Vagina (tissue), 2 donors: ENCODE measurements at regions not wholly inside any gene's neighbourhood (a gene's known extent, or its start where the extent isn't known, plus 50 kb on each side); places are given as distances from the start of the nearest gene placed in this dataset.

ENCODE experiments used
- POLR2A ChIP-seq, 2 donors: fragments of 450-650 bp; IDR thresholded peaks; one replicate each; pipeline ENCODE4 v1.6.1; 2017; ENCODE audit warnings: antibody characterized with exemption in 2 of 2, mild to moderate bottlenecking in 2 of 2, moderate library complexity in 2 of 2
- POLR2AphosphoS5 ChIP-seq, 2 donors: sonication (generic); formaldehyde crosslinking; IDR thresholded peaks; one replicate each; pipeline ENCODE4 v1.9.0; 2017; ENCODE audit warnings: antibody characterized with exemption in 2 of 2, mild to moderate bottlenecking in 2 of 2, low read depth in 1 of 2; ENCODE audit not compliant: insufficient read depth in 1 of 2
- TF ChIP-seq, protein P1 (sequence below), 3 experiments: fragments of 450-650 bp in 2 of 3; fragments of 200-600 bp in 1 of 3; sonication (generic) in 1 of 3; IDR thresholded peaks; one replicate each; pipeline ENCODE4 v1.5.1; 2017 to 2019; ENCODE audit warnings: antibody characterized with exemption in 3 of 3, mild to moderate bottlenecking in 2 of 3, moderate library complexity in 2 of 3

- TF ChIP-seq POLR2A (IDR thresholded peaks at IDR 0.05) (no peak), POLR2AphosphoS5 (IDR thresholded peaks at IDR 0.05; ENCODE audit: insufficient read depth in 1 of 2, low read depth in 1 of 2) (peak in 1 of 2 donors; percentile 70)
- TF ChIP-seq, protein P1, sequence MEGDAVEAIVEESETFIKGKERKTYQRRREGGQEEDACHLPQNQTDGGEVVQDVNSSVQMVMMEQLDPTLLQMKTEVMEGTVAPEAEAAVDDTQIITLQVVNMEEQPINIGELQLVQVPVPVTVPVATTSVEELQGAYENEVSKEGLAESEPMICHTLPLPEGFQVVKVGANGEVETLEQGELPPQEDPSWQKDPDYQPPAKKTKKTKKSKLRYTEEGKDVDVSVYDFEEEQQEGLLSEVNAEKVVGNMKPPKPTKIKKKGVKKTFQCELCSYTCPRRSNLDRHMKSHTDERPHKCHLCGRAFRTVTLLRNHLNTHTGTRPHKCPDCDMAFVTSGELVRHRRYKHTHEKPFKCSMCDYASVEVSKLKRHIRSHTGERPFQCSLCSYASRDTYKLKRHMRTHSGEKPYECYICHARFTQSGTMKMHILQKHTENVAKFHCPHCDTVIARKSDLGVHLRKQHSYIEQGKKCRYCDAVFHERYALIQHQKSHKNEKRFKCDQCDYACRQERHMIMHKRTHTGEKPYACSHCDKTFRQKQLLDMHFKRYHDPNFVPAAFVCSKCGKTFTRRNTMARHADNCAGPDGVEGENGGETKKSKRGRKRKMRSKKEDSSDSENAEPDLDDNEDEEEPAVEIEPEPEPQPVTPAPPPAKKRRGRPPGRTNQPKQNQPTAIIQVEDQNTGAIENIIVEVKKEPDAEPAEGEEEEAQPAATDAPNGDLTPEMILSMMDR (IDR thresholded peaks at IDR 0.05), result no peak
These were observed 108.4 kb upstream of the MLN start for GRCh38 chr6:33912195-33912594.
